SK-N-SH (cell line): ENCODE measurements at regions not wholly inside any gene's neighbourhood (a gene's known extent, or its start where the extent isn't known, plus 50 kb on each side); places are given as distances from the start of the nearest gene placed in this dataset.

ENCODE experiments used
- CTCF ChIA-PET: fragments of 300-600, 350-600 bp; formaldehyde crosslinking; extraction: SDS; loops from one replicate; lab custom pipeline; 2021; lab: Yijun Ruan, JAX
- POLR2A ChIA-PET: fragments of 350-600 bp; sonication (Branson Sonifier 250); formaldehyde crosslinking; extraction: SDS; loops from one replicate; lab custom pipeline; 2020; ENCODE audit warnings: antibody characterized with exemption, inconsistent platforms; lab: Yijun Ruan, JAX
- DNase-seq: peaks from one replicate; pipeline ENCODE4 v3.0.0; 2012
- H2AFZ ChIP-seq: fragments of 200-600 bp; sonication (generic); 2 replicates; pipeline ENCODE4 v1.8.1; 2016; ENCODE audit warnings: antibody characterized with exemption, mild to moderate bottlenecking, low read depth
- H3F3A ChIP-seq: fragments of 200-600 bp; sonication (generic); replicated peaks from 2 replicates; pipeline ENCODE3; 2016; ENCODE audit warnings: antibody characterized with exemption, mild to moderate bottlenecking; ENCODE audit not compliant: insufficient read depth
- H3K27ac ChIP-seq, 2 experiments: fragments of 200-500 bp in 1 of 2; fragments of 200-600 bp in 1 of 2; sonication (Bioruptor generic) in 1 of 2; sonication (generic), shearing (Covaris generic) in 1 of 2; 2 replicates each; pipeline versions ENCODE4 v1.5.1 to v1.6.1; 2014 to 2016; ENCODE audit warnings: low read depth in 2 of 2, inconsistent platforms in 1 of 2, low read length in 1 of 2, mild to moderate bottlenecking in 1 of 2, mixed read lengths in 1 of 2
- H3K27me3 ChIP-seq: fragments of 200-600 bp; sonication (generic), shearing (Covaris generic); 2 replicates; pipeline ENCODE4 v1.6.1; 2016; ENCODE audit warnings: mixed run types; ENCODE audit not compliant: insufficient read depth
- H3K36me3 ChIP-seq, 2 experiments: fragments of 200-500 bp in 1 of 2; fragments of 200-600 bp in 1 of 2; sonication (Bioruptor generic) in 1 of 2; sonication (generic) in 1 of 2; replicated peaks in 1 of 2; 2 replicates each; pipeline versions ENCODE3 to v1.5.1; 2014 to 2016; ENCODE audit warnings: low read length in 1 of 2, mild to moderate bottlenecking in 1 of 2; ENCODE audit not compliant: insufficient read depth in 2 of 2, control insufficient read depth in 1 of 2
- H3K4me1 ChIP-seq, 2 experiments: fragments of 200-500 bp in 1 of 2; fragments of 200-600 bp in 1 of 2; sonication (Bioruptor generic) in 1 of 2; sonication (generic), shearing (Covaris generic) in 1 of 2; 2 replicates each; pipeline versions ENCODE4 v1.5.1 to v1.6.1; 2014 to 2016; ENCODE audit warnings: low read depth in 1 of 2, low read length in 1 of 2, mixed run types in 1 of 2; ENCODE audit not compliant: insufficient read depth in 2 of 2, control insufficient read depth in 1 of 2
- H3K4me2 ChIP-seq: fragments of 200-600 bp; sonication (generic), shearing (Covaris generic); 2 replicates; pipeline ENCODE4 v1.6.1; 2017; ENCODE audit warnings: mixed run types
- H3K4me3 ChIP-seq, 2 experiments: fragments of 200-500 bp in 1 of 2; fragments of 200-600 bp in 1 of 2; sonication (Bioruptor generic) in 1 of 2; sonication (generic), shearing (Covaris generic) in 1 of 2; 2 replicates each; pipeline versions ENCODE4 v1.5.1 to v1.8.1; 2014 to 2016; ENCODE audit warnings: low read depth in 2 of 2, inconsistent platforms in 1 of 2, low read length in 1 of 2, mild to moderate bottlenecking in 1 of 2, mixed read lengths in 1 of 2, moderate library complexity in 1 of 2
- H3K79me2 ChIP-seq: fragments of 200-600 bp; sonication (generic); 2 replicates; pipeline ENCODE4 v1.8.1; 2017; ENCODE audit warnings: mild to moderate bottlenecking; ENCODE audit not compliant: insufficient read depth
- H3K9ac ChIP-seq: fragments of 200-600 bp; sonication (generic); 2 replicates; pipeline ENCODE4 v1.6.1; 2017; ENCODE audit warnings: mixed run types
- H3K9me2 ChIP-seq: fragments of 200-600 bp; sonication (generic); 2 replicates; pipeline ENCODE4 v1.6.1; 2017; ENCODE audit warnings: mixed run types
- H3K9me3 ChIP-seq: fragments of 200-600 bp; sonication (generic); 2 replicates; pipeline ENCODE4 v1.6.1; 2017; ENCODE audit warnings: mixed run types, mild to moderate bottlenecking, moderate library complexity
- H4K20me1 ChIP-seq: fragments of 200-600 bp; sonication (generic); 2 replicates; pipeline ENCODE4 v1.6.1; 2017; ENCODE audit warnings: mild to moderate bottlenecking, mixed run types; ENCODE audit not compliant: insufficient read depth
- CTCF ChIP-seq: fragments of 200-600 bp; sonication (generic); IDR thresholded peaks from 2 replicates; pipeline ENCODE4 v1.6.1; 2017; ENCODE audit warnings: antibody characterized with exemption, mild to moderate bottlenecking, moderate library complexity
- EP300 ChIP-seq, 2 experiments: IDR thresholded peaks; 2 replicates each; pipeline versions ENCODE4 v1.4.0 to v1.6.1; 2012; ENCODE audit warnings: borderline replicate concordance in 1 of 2, low read depth in 1 of 2, low read length in 1 of 2
- FOSL2 ChIP-seq: IDR thresholded peaks from 2 replicates; pipeline ENCODE4 v1.4.0; 2012; ENCODE audit warnings: low read depth, mild to moderate bottlenecking, moderate library complexity, borderline replicate concordance
- GABPA ChIP-seq: IDR thresholded peaks from 2 replicates; pipeline ENCODE4 v1.4.0; 2012; ENCODE audit warnings: low read depth, mild to moderate bottlenecking
- MEF2A ChIP-seq: IDR thresholded peaks from 2 replicates; pipeline ENCODE4 v1.4.0; 2012; ENCODE audit warnings: low read depth, borderline replicate concordance
- NRF1 ChIP-seq: IDR thresholded peaks from 2 replicates; pipeline ENCODE4 v1.6.1; 2012; ENCODE audit warnings: low read depth, mild to moderate bottlenecking, low read length
- RAD21 ChIP-seq: IDR thresholded peaks from 2 replicates; pipeline ENCODE4 v1.6.1; 2012; ENCODE audit warnings: mild to moderate bottlenecking, low read length
- RXRA ChIP-seq: IDR thresholded peaks from 2 replicates; pipeline ENCODE4 v1.4.0; 2012; ENCODE audit warnings: low read depth, mild to moderate bottlenecking, borderline replicate concordance
- SIN3A ChIP-seq: IDR thresholded peaks from 2 replicates; pipeline ENCODE4 v1.6.1; 2012; ENCODE audit warnings: low read depth, mild to moderate bottlenecking, low read length, moderate library complexity, borderline replicate concordance
- TAF1 ChIP-seq: IDR thresholded peaks from 2 replicates; pipeline ENCODE4 v1.6.1; 2012; ENCODE audit warnings: low read depth, mild to moderate bottlenecking, low read length, moderate library complexity, borderline replicate concordance
- TEAD4 ChIP-seq: IDR thresholded peaks from 2 replicates; pipeline ENCODE4 v1.4.0; 2012; ENCODE audit warnings: mild to moderate bottlenecking, borderline replicate concordance; ENCODE audit not compliant: insufficient read depth
- USF1 ChIP-seq: IDR thresholded peaks from 2 replicates; pipeline ENCODE4 v1.4.0; 2012; ENCODE audit warnings: low read depth, borderline replicate concordance
- WGBS: methylation state at CpG from one replicate; pipeline ENCODE4 v1.1.6; 2017; ENCODE audit warnings: low lambda C conversion rate; 5-methylcytosine and 5-hydroxymethylcytosine counted together
- TF ChIP-seq, protein P1 (sequence below): IDR thresholded peaks from 2 replicates; pipeline ENCODE4 v1.6.1; 2012; ENCODE audit warnings: mild to moderate bottlenecking, low read depth, low read length, moderate library complexity
- TF ChIP-seq, protein P2 (sequence below): fragments of 150-350 bp; IDR thresholded peaks from 2 replicates; pipeline ENCODE4 v1.6.1; 2016; ENCODE audit warnings: mild to moderate bottlenecking, low read depth, low read length

- CTCF ChIA-PET, result no interaction called here
- Histone ChIP-seq H3K27ac (no peak overlapping the region), H3K36me3 (no peaks in the 10 kb centered on the region), H3K4me1 (no peaks in the 10 kb centered on the region), H3K79me2 (no peaks in the 10 kb centered on the region)
- no peak for DNase-seq
- no peak for TF ChIP-seq TAF1
- TF ChIP-seq SIN3A, result no peak
- no peak for TF ChIP-seq RXRA
- TF ChIP-seq USF1, result no peak
- TF ChIP-seq TEAD4, result no peak
- no peak for TF ChIP-seq CTCF
- TF ChIP-seq RAD21, result no peak
- TF ChIP-seq, all 33 proteins: peak for 0
- Histone ChIP-seq H3K9me3 (no peaks in the 10 kb centered on the region; the same call in 1 of the 2 replicates), H3K27me3 (no peaks in the 10 kb centered on the region), H2AFZ (no peak overlapping the region), H3K9me2 (no peaks in the 10 kb centered on the region), H3F3A (no peaks in the 10 kb centered on the region), H3K9ac (no peak overlapping the region), H4K20me1 (no peaks in the 10 kb centered on the region), H3K4me2 (no peak overlapping the region), H3K4me3 (no peak overlapping the region)
- POLR2A ChIA-PET, result no interaction called here
- 20% methylated on average over 1 of the region's 1 CpG for WGBS
Measured at GRCh38 chr9:23015557-23015956, 568.9 kb downstream of the DMRTA1 start.

DNA sequence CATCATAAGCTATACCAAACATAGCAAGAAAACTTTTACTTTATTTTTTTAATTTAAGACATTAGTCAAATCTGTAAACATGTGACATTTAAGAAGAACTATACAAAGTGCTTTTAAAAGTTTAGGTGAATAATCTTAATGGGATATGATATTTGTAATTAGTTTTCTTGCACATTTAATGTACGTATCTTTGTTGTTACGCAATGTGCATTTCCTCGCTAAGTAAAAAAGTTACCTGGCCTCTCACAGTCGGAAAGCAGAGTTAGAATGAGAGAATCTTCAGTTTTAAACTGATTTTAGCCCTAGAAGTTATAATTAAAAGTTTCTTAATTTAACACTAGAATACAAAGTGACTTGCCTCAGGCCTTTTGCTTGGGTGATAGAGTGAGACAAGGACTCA lies 589.8 kb downstream of the DMRTA1 start:
- POLR2A ChIA-PET, result no interaction called here
- H4K20me1 ChIP-seq, result no peaks in the 10 kb centered on the region

DNA sequence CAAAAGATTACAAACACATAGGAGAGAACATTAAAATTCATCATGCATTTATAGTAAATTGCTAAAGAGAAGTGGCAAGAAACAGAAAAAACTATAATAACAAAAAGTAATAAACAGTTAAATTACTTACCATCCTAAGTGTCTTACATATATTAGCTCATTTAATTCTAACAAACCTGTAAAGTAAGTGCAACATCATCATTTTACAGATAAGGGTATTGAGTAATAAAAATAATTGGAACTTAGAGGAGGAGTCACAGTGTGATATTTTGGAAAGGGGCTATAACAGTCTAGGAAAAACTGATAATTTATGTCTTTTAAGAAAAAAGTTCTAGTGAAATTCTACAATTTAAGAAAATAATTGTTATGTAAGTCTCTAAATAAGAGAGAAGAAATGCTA lies 592.8 kb downstream of the DMRTA1 start:
- ChIA-PET POLR2A (no interaction called here), CTCF (no interaction called here)
- H3F3A ChIP-seq, result peaks cover 9% of the 10 kb centered on the region
- DNase-seq, result no peak
- no peak overlapping the region for H3K9ac ChIP-seq
- H3K4me2 ChIP-seq, result no peak overlapping the region
- TF ChIP-seq USF1 (no peak), NRF1 (no peak), MEF2A (no peak), GABPA (no peak)
- TF ChIP-seq, protein P1, sequence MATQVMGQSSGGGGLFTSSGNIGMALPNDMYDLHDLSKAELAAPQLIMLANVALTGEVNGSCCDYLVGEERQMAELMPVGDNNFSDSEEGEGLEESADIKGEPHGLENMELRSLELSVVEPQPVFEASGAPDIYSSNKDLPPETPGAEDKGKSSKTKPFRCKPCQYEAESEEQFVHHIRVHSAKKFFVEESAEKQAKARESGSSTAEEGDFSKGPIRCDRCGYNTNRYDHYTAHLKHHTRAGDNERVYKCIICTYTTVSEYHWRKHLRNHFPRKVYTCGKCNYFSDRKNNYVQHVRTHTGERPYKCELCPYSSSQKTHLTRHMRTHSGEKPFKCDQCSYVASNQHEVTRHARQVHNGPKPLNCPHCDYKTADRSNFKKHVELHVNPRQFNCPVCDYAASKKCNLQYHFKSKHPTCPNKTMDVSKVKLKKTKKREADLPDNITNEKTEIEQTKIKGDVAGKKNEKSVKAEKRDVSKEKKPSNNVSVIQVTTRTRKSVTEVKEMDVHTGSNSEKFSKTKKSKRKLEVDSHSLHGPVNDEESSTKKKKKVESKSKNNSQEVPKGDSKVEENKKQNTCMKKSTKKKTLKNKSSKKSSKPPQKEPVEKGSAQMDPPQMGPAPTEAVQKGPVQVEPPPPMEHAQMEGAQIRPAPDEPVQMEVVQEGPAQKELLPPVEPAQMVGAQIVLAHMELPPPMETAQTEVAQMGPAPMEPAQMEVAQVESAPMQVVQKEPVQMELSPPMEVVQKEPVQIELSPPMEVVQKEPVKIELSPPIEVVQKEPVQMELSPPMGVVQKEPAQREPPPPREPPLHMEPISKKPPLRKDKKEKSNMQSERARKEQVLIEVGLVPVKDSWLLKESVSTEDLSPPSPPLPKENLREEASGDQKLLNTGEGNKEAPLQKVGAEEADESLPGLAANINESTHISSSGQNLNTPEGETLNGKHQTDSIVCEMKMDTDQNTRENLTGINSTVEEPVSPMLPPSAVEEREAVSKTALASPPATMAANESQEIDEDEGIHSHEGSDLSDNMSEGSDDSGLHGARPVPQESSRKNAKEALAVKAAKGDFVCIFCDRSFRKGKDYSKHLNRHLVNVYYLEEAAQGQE, result no peak
- TF ChIP-seq, protein P2, sequence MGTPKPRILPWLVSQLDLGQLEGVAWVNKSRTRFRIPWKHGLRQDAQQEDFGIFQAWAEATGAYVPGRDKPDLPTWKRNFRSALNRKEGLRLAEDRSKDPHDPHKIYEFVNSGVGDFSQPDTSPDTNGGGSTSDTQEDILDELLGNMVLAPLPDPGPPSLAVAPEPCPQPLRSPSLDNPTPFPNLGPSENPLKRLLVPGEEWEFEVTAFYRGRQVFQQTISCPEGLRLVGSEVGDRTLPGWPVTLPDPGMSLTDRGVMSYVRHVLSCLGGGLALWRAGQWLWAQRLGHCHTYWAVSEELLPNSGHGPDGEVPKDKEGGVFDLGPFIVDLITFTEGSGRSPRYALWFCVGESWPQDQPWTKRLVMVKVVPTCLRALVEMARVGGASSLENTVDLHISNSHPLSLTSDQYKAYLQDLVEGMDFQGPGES, result no peak
- no peaks in the 10 kb centered on the region for H3K9me2 ChIP-seq
- no peaks in the 10 kb centered on the region for H3K27me3 ChIP-seq
- H3K4me1 ChIP-seq, result no peaks in the 10 kb centered on the region
- no peak overlapping the region for H3K4me3 ChIP-seq
- no peak overlapping the region for H3K27ac ChIP-seq
- H3K36me3 ChIP-seq, result no peaks in the 10 kb centered on the region
- no peaks in the 10 kb centered on the region for H3K9me3 ChIP-seq
- H2AFZ ChIP-seq, result no peak overlapping the region
- H3K79me2 ChIP-seq, result no peaks in the 10 kb centered on the region
- H4K20me1 ChIP-seq, result no peaks in the 10 kb centered on the region

More for the DNA sequence above, 589.8 kb downstream of the DMRTA1 start:
- TF ChIP-seq TEAD4, result no peak
- TF ChIP-seq EP300 (IDR thresholded peaks at IDR 0.05; ENCODE audit: borderline replicate concordance in 1 of 2, low read depth in 1 of 2, low read length in 1 of 2), result no peak
- no peak for TF ChIP-seq FOSL2
- TF ChIP-seq, all 33 proteins: peak for 0
- no peak overlapping the region for H3K4me3 ChIP-seq
- no peak overlapping the region for H3K9ac ChIP-seq
- H3F3A ChIP-seq, result no peaks in the 10 kb centered on the region
- no peak overlapping the region for H3K4me2 ChIP-seq
- CTCF ChIA-PET, result no interaction called here
- no peak for DNase-seq
- no peaks in the 10 kb centered on the region for H3K36me3 ChIP-seq
- no peaks in the 10 kb centered on the region for H3K4me1 ChIP-seq
- H2AFZ ChIP-seq, result no peak overlapping the region
- H3K27me3 ChIP-seq, result no peaks in the 10 kb centered on the region
- no peak overlapping the region for H3K27ac ChIP-seq
- no peaks in the 10 kb centered on the region for H3K9me3 ChIP-seq
- 40% methylated on average over 4 of the region's 4 CpGs for WGBS
- no peaks in the 10 kb centered on the region for H3K9me2 ChIP-seq
- no peaks in the 10 kb centered on the region for H3K79me2 ChIP-seq
